Naive thymus-derived CD4-positive, alpha-beta T cell (primary cell): ENCODE measurements at regions not wholly inside any gene's neighbourhood (a gene's known extent, or its start where the extent isn't known, plus 50 kb on each side); places are given as distances from the start of the nearest gene placed in this dataset.

Experiments used
- ATAC-seq: fragments of 150-1000 bp; cut with Tn5 transposase; 2 replicates; pipeline ENCODE4 v1.10.0; 2021; ENCODE audit warnings: mild to moderate bottlenecking, moderate library complexity
- CTCF ChIA-PET: fragments of 350-600 bp; sonication (Branson Sonifier 250); formaldehyde crosslinking; loops from one replicate; lab custom pipeline; 2021; ENCODE audit warnings: antibody characterized with exemption; lab: Charles Lee
- POLR2A ChIA-PET: fragments of 350-600 bp; sonication (Branson Sonifier 250); formaldehyde crosslinking; loops from one replicate; lab custom pipeline; 2021; ENCODE audit warnings: antibody characterized with exemption, inconsistent platforms; lab: Charles Lee
- DNase-seq, 9 donors: peaks; one replicate each; pipeline versions ENCODE4 v3.0.0 to v3.0.0-alpha.2; 2020 to 2022; ENCODE audit warnings: mixed read lengths in 1 of 9
- H3K27ac ChIP-seq: one replicate; pipeline ENCODE4 v1.7.0; 2013; ENCODE audit warnings: mild to moderate bottlenecking, low read depth, low read length, moderate library complexity
- H3K27me3 ChIP-seq, 2 donors: one replicate each; pipeline ENCODE4 v1.7.0; 2013; ENCODE audit warnings: low read length in 2 of 2, mild to moderate bottlenecking in 2 of 2, moderate library complexity in 2 of 2; ENCODE audit not compliant: control insufficient read depth in 2 of 2, insufficient read depth in 2 of 2
- H3K36me3 ChIP-seq, 3 experiments: 1 replicate in 2 of 3; 2 replicates in 1 of 3; pipeline ENCODE4 v1.7.0; 2013; ENCODE audit warnings: low read length in 3 of 3, mild to moderate bottlenecking in 3 of 3, moderate library complexity in 1 of 3; ENCODE audit not compliant: insufficient read depth in 3 of 3, control insufficient read depth in 2 of 3
- H3K4me1 ChIP-seq, 2 donors: one replicate each; pipeline ENCODE4 v1.7.0; 2013; ENCODE audit warnings: low read length in 2 of 2, mild to moderate bottlenecking in 2 of 2, moderate library complexity in 1 of 2; ENCODE audit not compliant: control insufficient read depth in 2 of 2, insufficient read depth in 2 of 2
- H3K4me3 ChIP-seq: 2 replicates; pipeline ENCODE4 v1.7.0; 2013; ENCODE audit warnings: mild to moderate bottlenecking, low read length
- H3K9me3 ChIP-seq, 3 experiments: 1 replicate in 2 of 3; 2 replicates in 1 of 3; pipeline ENCODE4 v1.7.0; 2013; ENCODE audit warnings: low read length in 3 of 3; ENCODE audit not compliant: control insufficient read depth in 2 of 3
- H3K27ac Mint-ChIP-seq, 9 donors: one replicate each; pipeline ENCODE4 v1.8.0; 2020 to 2022; ENCODE audit warnings: mixed read lengths in 9 of 9, mild to moderate bottlenecking in 8 of 9, moderate library complexity in 5 of 9, inconsistent platforms in 2 of 9
- H3K27me3 Mint-ChIP-seq, 5 donors: one replicate each; pipeline ENCODE4 v1.8.0; 2021 to 2022; ENCODE audit warnings: mixed read lengths in 5 of 5, mild to moderate bottlenecking in 1 of 5
- H3K36me3 Mint-ChIP-seq, 5 donors: one replicate each; pipeline ENCODE4 v1.8.0; 2020 to 2022; ENCODE audit warnings: mixed read lengths in 5 of 5, mild to moderate bottlenecking in 3 of 5, inconsistent platforms in 1 of 5
- H3K4me1 Mint-ChIP-seq, 7 donors: one replicate each; pipeline ENCODE4 v1.8.0; 2020 to 2022; ENCODE audit warnings: mixed read lengths in 7 of 7, mild to moderate bottlenecking in 3 of 7, inconsistent platforms in 1 of 7
- H3K4me3 Mint-ChIP-seq, 10 donors: one replicate each; pipeline ENCODE4 v1.8.0; 2020 to 2022; ENCODE audit warnings: mild to moderate bottlenecking in 10 of 10, mixed read lengths in 10 of 10, moderate library complexity in 6 of 10, inconsistent platforms in 2 of 10
- H3K9me3 Mint-ChIP-seq, 11 donors: one replicate each; pipeline ENCODE4 v1.8.0; 2020 to 2022; ENCODE audit warnings: mixed read lengths in 11 of 11, mild to moderate bottlenecking in 4 of 11, inconsistent platforms in 1 of 11, moderate library complexity in 1 of 11
- intact Hi-C, 2 donors: fragments of 100-400 bp; cut with micrococcal nuclease; formaldehyde crosslinking; loops; one replicate each; pipeline ENCODE4 v1.15.1; 2023

- H3K4me1 ChIP-seq: no peaks in the 10 kb centered on the region
- POLR2A ChIA-PET: no interaction called here
- intact Hi-C loops: no loop called here
- no peaks in the 10 kb centered on the region for H3K4me1 Mint-ChIP-seq
- no peak for ATAC-seq
- no peak for DNase-seq
- no peak overlapping the region for H3K4me3 Mint-ChIP-seq
- peaks cover 0 to 20% (median 11%) of the 10 kb centered on the region in 11 donors for H3K9me3 Mint-ChIP-seq
- H3K9me3 ChIP-seq: no peaks in the 10 kb centered on the region
- no peaks in the 10 kb centered on the region for H3K27me3 Mint-ChIP-seq
- H3K36me3 ChIP-seq: no peaks in the 10 kb centered on the region
- no peaks in the 10 kb centered on the region for H3K36me3 Mint-ChIP-seq
- no peak overlapping the region for H3K27ac Mint-ChIP-seq
- no peak overlapping the region for H3K4me3 ChIP-seq
- H3K27ac ChIP-seq: no peak overlapping the region
- CTCF ChIA-PET: no interaction called here
- no peaks in the 10 kb centered on the region for H3K27me3 ChIP-seq
Observed at GRCh38 chr4:125928652-125929051, 613.9 kb downstream of the FAT4 start.

- no peaks in the 10 kb centered on the region for H3K36me3 Mint-ChIP-seq
- Histone ChIP-seq H3K4me1 (no peaks in the 10 kb centered on the region), H3K27ac (no peak overlapping the region), H3K9me3 (no peaks in the 10 kb centered on the region), H3K27me3 (no peaks in the 10 kb centered on the region), H3K36me3 (no peaks in the 10 kb centered on the region), H3K4me3 (no peak overlapping the region)
- intact Hi-C loops: no loop called here
- ChIA-PET POLR2A (no interaction called here), CTCF (no interaction called here)
- no peak overlapping the region for H3K4me3 Mint-ChIP-seq
- ATAC-seq: no peak
- H3K27ac Mint-ChIP-seq: no peak overlapping the region
- no peak for DNase-seq
- no peaks in the 10 kb centered on the region for H3K4me1 Mint-ChIP-seq
- peaks cover 1 to 21% (median 10%) of the 10 kb centered on the region in 11 donors for H3K9me3 Mint-ChIP-seq
- no peaks in the 10 kb centered on the region for H3K27me3 Mint-ChIP-seq
Observed at GRCh38 chr4:125938541-125938940, 623.8 kb downstream of the FAT4 start.

- H3K4me3 ChIP-seq: no peak overlapping the region
- intact Hi-C loops: no loop called here
- Mint-ChIP-seq H3K4me1 (no peaks in the 10 kb centered on the region), H3K27me3 (no peaks in the 10 kb centered on the region), H3K27ac (no peak overlapping the region), H3K4me3 (no peak overlapping the region), H3K36me3 (no peaks in the 10 kb centered on the region), H3K9me3 (peaks cover 1 to 13% (median 8%) of the 10 kb centered on the region in 11 donors)
- no peaks in the 10 kb centered on the region for H3K9me3 ChIP-seq
- H3K4me1 ChIP-seq: no peaks in the 10 kb centered on the region
- H3K27ac ChIP-seq: no peak overlapping the region
- ChIA-PET CTCF (no interaction called here), POLR2A (no interaction called here)
- no peak for ATAC-seq
- no peaks in the 10 kb centered on the region for H3K27me3 ChIP-seq
- H3K36me3 ChIP-seq: no peaks in the 10 kb centered on the region
- no peak for DNase-seq
Observed at GRCh38 chr4:125940426-125940825, 625.7 kb downstream of the FAT4 start.

GRCh38 chr4:125944966-125945365, 630.2 kb downstream of the FAT4 start:
- Histone ChIP-seq H3K27ac (no peak overlapping the region), H3K9me3 (no peaks in the 10 kb centered on the region), H3K36me3 (no peaks in the 10 kb centered on the region), H3K27me3 (no peaks in the 10 kb centered on the region), H3K4me3 (no peak overlapping the region), H3K4me1 (no peaks in the 10 kb centered on the region)
- Mint-ChIP-seq H3K4me1 (no peaks in the 10 kb centered on the region), H3K27me3 (no peaks in the 10 kb centered on the region), H3K9me3 (peaks cover 0 to 7% (median 5%) of the 10 kb centered on the region in 11 donors), H3K4me3 (no peak overlapping the region), H3K36me3 (no peaks in the 10 kb centered on the region), H3K27ac (no peak overlapping the region)
- POLR2A ChIA-PET: no interaction called here
- ATAC-seq (no peak), DNase-seq (no peak)
- intact Hi-C loops: no loop called here
- CTCF ChIA-PET: no interaction called here

GRCh38 chr4:125948021-125948420, 633.3 kb downstream of the FAT4 start:
- H3K27ac Mint-ChIP-seq: no peak overlapping the region
- intact Hi-C loops: no loop called here
- DNase-seq (no peak), ATAC-seq (no peak)
- no peaks in the 10 kb centered on the region for H3K27me3 ChIP-seq
- no peaks in the 10 kb centered on the region for H3K36me3 ChIP-seq
- H3K27me3 Mint-ChIP-seq: no peaks in the 10 kb centered on the region
- no peaks in the 10 kb centered on the region for H3K4me1 Mint-ChIP-seq
- no peak overlapping the region for H3K4me3 Mint-ChIP-seq
- no peaks in the 10 kb centered on the region for H3K9me3 ChIP-seq
- ChIA-PET POLR2A (no interaction called here), CTCF (no interaction called here)
- H3K4me1 ChIP-seq: no peaks in the 10 kb centered on the region
- H3K36me3 Mint-ChIP-seq: no peaks in the 10 kb centered on the region
- H3K9me3 Mint-ChIP-seq: peaks cover 0 to 4% (median 0%) of the 10 kb centered on the region in 11 donors
- H3K27ac ChIP-seq: no peak overlapping the region
- no peak overlapping the region for H3K4me3 ChIP-seq

GRCh38 chr4:125951261-125951887, 636.6 kb downstream of the FAT4 start:
- no peaks in the 10 kb centered on the region for H3K4me1 ChIP-seq
- H3K4me1 Mint-ChIP-seq: no peaks in the 10 kb centered on the region
- H3K27me3 ChIP-seq: no peaks in the 10 kb centered on the region
- ChIA-PET POLR2A (no interaction called here), CTCF (no interaction called here)
- H3K9me3 Mint-ChIP-seq: peaks cover 0 to 2% (median 0%) of the 10 kb centered on the region in 11 donors
- H3K27ac Mint-ChIP-seq: no peak overlapping the region
- H3K4me3 Mint-ChIP-seq: no peak overlapping the region
- H3K9me3 ChIP-seq: no peaks in the 10 kb centered on the region
- H3K27me3 Mint-ChIP-seq: no peaks in the 10 kb centered on the region
- ATAC-seq (no peak), DNase-seq (no peak)
- intact Hi-C loops: no loop called here
- H3K4me3 ChIP-seq: no peak overlapping the region
- H3K36me3 ChIP-seq: no peaks in the 10 kb centered on the region
- H3K36me3 Mint-ChIP-seq: no peaks in the 10 kb centered on the region
- H3K27ac ChIP-seq: no peak overlapping the region

- Histone ChIP-seq H3K4me1 (no peaks in the 10 kb centered on the region), H3K9me3 (no peaks in the 10 kb centered on the region), H3K27me3 (no peaks in the 10 kb centered on the region), H3K36me3 (no peaks in the 10 kb centered on the region), H3K27ac (no peak overlapping the region), H3K4me3 (no peak overlapping the region)
- no peak overlapping the region for H3K27ac Mint-ChIP-seq
- intact Hi-C loops: no loop called here
- H3K4me3 Mint-ChIP-seq: no peak overlapping the region
- H3K36me3 Mint-ChIP-seq: no peaks in the 10 kb centered on the region
- H3K9me3 Mint-ChIP-seq: peaks cover 0 to 3% (median 0%) of the 10 kb centered on the region in 11 donors
- POLR2A ChIA-PET: no interaction called here
- ATAC-seq (no peak), DNase-seq (no peak)
- CTCF ChIA-PET: no interaction called here
- H3K4me1 Mint-ChIP-seq: no peaks in the 10 kb centered on the region
- H3K27me3 Mint-ChIP-seq: no peaks in the 10 kb centered on the region
Observed at GRCh38 chr4:125952631-125953030, 637.9 kb downstream of the FAT4 start.
